ENCODE measurements at regions not wholly inside any gene's neighbourhood (a gene's known extent, or its start where the extent isn't known, plus 50 kb on each side); places are given as distances from the start of the nearest gene placed in this dataset.

- no peak for ATAC-seq
- TF ChIP-seq ZFP3 (CRISPR knock-in tag; IDR thresholded peaks at IDR 0.05) = no peak
- no peak for TF ChIP-seq PATZ1 (CRISPR knock-in tag; IDR thresholded peaks at IDR 0.05; ENCODE audit: borderline replicate concordance)
- no peak for TF ChIP-seq ZFP30 (CRISPR knock-in tag; IDR thresholded peaks at IDR 0.05)
- no peak for TF ChIP-seq GLIS3 (CRISPR knock-in tag; IDR thresholded peaks at IDR 0.05)
- no peak for TF ChIP-seq ZNF70 (CRISPR knock-in tag; IDR thresholded peaks at IDR 0.05)
- TF ChIP-seq OSR1 (CRISPR knock-in tag; IDR thresholded peaks at IDR 0.05) = no peak
Observed at GRCh38 chr6:14396392-14396791, 278.8 kb downstream of the CD83 start.

GRCh38 chr6:14396826-14397517, 279.4 kb downstream of the CD83 start:
- TF ChIP-seq TOX (CRISPR knock-in tag; IDR thresholded peaks at IDR 0.05; ENCODE audit: borderline replicate concordance) = no peak
- TF ChIP-seq ESRRG (CRISPR knock-in tag; IDR thresholded peaks at IDR 0.05) = no peak
- no peak for TF ChIP-seq ZNF8 (CRISPR knock-in tag; IDR thresholded peaks at IDR 0.05)
- no peak for TF ChIP-seq CSDC2 (CRISPR knock-in tag; IDR thresholded peaks at IDR 0.05)
- TF ChIP-seq GLIS3 (CRISPR knock-in tag; IDR thresholded peaks at IDR 0.05) = no peak
- no peak for TF ChIP-seq ZNF565 (CRISPR knock-in tag; conservative IDR thresholded peaks at IDR 0.05; ENCODE audit: low read depth)
- no peak for TF ChIP-seq RARB (CRISPR knock-in tag; IDR thresholded peaks at IDR 0.05)
- no peak for TF ChIP-seq CREB5 (CRISPR knock-in tag; IDR thresholded peaks at IDR 0.05; ENCODE audit: low read depth)
- no peak for TF ChIP-seq SNAI2 (CRISPR knock-in tag; IDR thresholded peaks at IDR 0.05)
- TF ChIP-seq ZNF70 (CRISPR knock-in tag; IDR thresholded peaks at IDR 0.05) = no peak
- no peak for TF ChIP-seq TCF4 (CRISPR knock-in tag; IDR thresholded peaks at IDR 0.05; ENCODE audit: borderline replicate concordance)
- TF ChIP-seq BACH2 (CRISPR knock-in tag; IDR thresholded peaks at IDR 0.05; ENCODE audit: borderline replicate concordance) = no peak
- TF ChIP-seq PPARA (CRISPR knock-in tag; IDR thresholded peaks at IDR 0.05; ENCODE audit: borderline replicate concordance) = no peak
- TF ChIP-seq ARNTL (CRISPR knock-in tag; IDR thresholded peaks at IDR 0.05; ENCODE audit: borderline replicate concordance, low read depth) = no peak
- no peak for TF ChIP-seq ZFP3 (CRISPR knock-in tag; IDR thresholded peaks at IDR 0.05)
- TF ChIP-seq ZFP30 (CRISPR knock-in tag; IDR thresholded peaks at IDR 0.05) = no peak
- TF ChIP-seq POU6F1 (CRISPR knock-in tag; IDR thresholded peaks at IDR 0.05; ENCODE audit: borderline replicate concordance, low read depth) = no peak
- TF ChIP-seq ZC3H10 (CRISPR knock-in tag; IDR thresholded peaks at IDR 0.05) = no peak
- no peak for ATAC-seq

GRCh38 chr6:14397518-14397901, 279.9 kb downstream of the CD83 start:
- TF ChIP-seq GLIS3 (CRISPR knock-in tag; IDR thresholded peaks at IDR 0.05) (no peak), PPARA (CRISPR knock-in tag; IDR thresholded peaks at IDR 0.05; ENCODE audit: borderline replicate concordance) (no peak), PATZ1 (CRISPR knock-in tag; IDR thresholded peaks at IDR 0.05; ENCODE audit: borderline replicate concordance) (no peak), ISL1 (CRISPR knock-in tag; IDR thresholded peaks at IDR 0.05) (no peak), ZNF70 (CRISPR knock-in tag; IDR thresholded peaks at IDR 0.05) (no peak), TOX (CRISPR knock-in tag; IDR thresholded peaks at IDR 0.05; ENCODE audit: borderline replicate concordance) (no peak)
- ATAC-seq = no peak

- TF ChIP-seq CSRNP3 (CRISPR knock-in tag; IDR thresholded peaks at IDR 0.05) (no peak), POU6F1 (CRISPR knock-in tag; IDR thresholded peaks at IDR 0.05; ENCODE audit: borderline replicate concordance, low read depth) (no peak), PPARA (CRISPR knock-in tag; IDR thresholded peaks at IDR 0.05; ENCODE audit: borderline replicate concordance) (no peak), ZNF565 (CRISPR knock-in tag; conservative IDR thresholded peaks at IDR 0.05; ENCODE audit: low read depth) (no peak), ZNF8 (CRISPR knock-in tag; IDR thresholded peaks at IDR 0.05) (no peak), ESRRG (CRISPR knock-in tag; IDR thresholded peaks at IDR 0.05) (no peak), ISL1 (CRISPR knock-in tag; IDR thresholded peaks at IDR 0.05) (no peak), ZFP3 (CRISPR knock-in tag; IDR thresholded peaks at IDR 0.05) (no peak), SNAI2 (CRISPR knock-in tag; IDR thresholded peaks at IDR 0.05) (no peak), TOX (CRISPR knock-in tag; IDR thresholded peaks at IDR 0.05; ENCODE audit: borderline replicate concordance) (no peak), CREB5 (CRISPR knock-in tag; IDR thresholded peaks at IDR 0.05; ENCODE audit: low read depth) (no peak), ARNTL (CRISPR knock-in tag; IDR thresholded peaks at IDR 0.05; ENCODE audit: borderline replicate concordance, low read depth) (no peak)
- no peak for ATAC-seq
Observed at GRCh38 chr6:14398953-14399352, 281.4 kb downstream of the CD83 start.
